ENCODE measurements at regions not wholly inside any gene's neighbourhood (a gene's known extent, or its start where the extent isn't known, plus 50 kb on each side); places are given as distances from the start of the nearest gene placed in this dataset.

DNA sequence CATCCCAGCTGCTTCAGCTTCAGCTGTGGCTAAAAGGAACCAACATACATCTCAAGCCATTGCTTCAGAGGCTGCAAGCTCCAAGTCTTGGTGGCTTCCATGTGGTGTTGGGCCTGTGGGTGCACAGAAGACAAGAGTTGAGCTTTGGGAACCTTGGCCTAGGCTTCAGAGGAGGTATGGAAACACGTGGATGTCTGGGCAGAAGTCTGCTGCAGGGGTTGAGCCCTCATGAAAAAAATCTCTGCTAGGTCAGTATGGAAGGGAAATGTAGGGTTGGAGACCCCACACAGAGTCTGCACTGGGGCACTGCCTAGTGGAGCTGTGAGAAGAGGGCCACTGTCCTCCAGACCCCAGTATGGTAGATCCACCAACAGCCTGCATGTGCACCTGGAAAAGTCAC lies 279.3 kb downstream of the MZT1 start:
- TF ChIP-seq NFRKB (IDR thresholded peaks at IDR 0.05) (no peak), L3MBTL2 (conservative IDR thresholded peaks at IDR 0.05) (no peak), TARDBP (IDR thresholded peaks at IDR 0.05) (no peak), PKNOX1 (IDR thresholded peaks at IDR 0.05) (no peak), BHLHE40 (IDR thresholded peaks at IDR 0.05; ENCODE audit: borderline replicate concordance) (no peak), SUZ12 (IDR thresholded peaks at IDR 0.05) (no peak), SP1 (IDR thresholded peaks at IDR 0.05) (no peak), ZNF384 (IDR thresholded peaks at IDR 0.05) (no peak), HDGF (IDR thresholded peaks at IDR 0.05; ENCODE audit: borderline replicate concordance) (no peak), FOXA1 (IDR thresholded peaks at IDR 0.05) (no peak)
